Liver (tissue), 7 donors: ENCODE measurements at regions not wholly inside any gene's neighbourhood (a gene's known extent, or its start where the extent isn't known, plus 50 kb on each side); places are given as distances from the start of the nearest gene placed in this dataset.

Experiments used
- DNase-seq: peaks from one replicate; pipeline ENCODE4 v3.0.0-alpha.2; 2017; ENCODE audit warnings: low spot score
- H3K27ac ChIP-seq, 2 donors: one replicate each; pipeline ENCODE4 v1.7.0; 2013; ENCODE audit warnings: inconsistent platforms in 2 of 2, low read length in 2 of 2, control low read depth in 1 of 2, low read depth in 1 of 2, mild to moderate bottlenecking in 1 of 2
- H3K27me3 ChIP-seq, 4 donors: one replicate each; pipeline versions ENCODE4 v1.6.1 to v1.7.0; 2013; ENCODE audit warnings: low read length in 3 of 4, inconsistent platforms in 1 of 4, mild to moderate bottlenecking in 1 of 4, moderate library complexity in 1 of 4; ENCODE audit not compliant: control insufficient read depth in 4 of 4, insufficient read depth in 4 of 4
- H3K36me3 ChIP-seq, 4 donors: one replicate each; pipeline versions ENCODE4 v1.6.1 to v1.7.0; 2013; ENCODE audit warnings: low read length in 3 of 4, mild to moderate bottlenecking in 3 of 4, low read depth in 1 of 4, moderate library complexity in 1 of 4; ENCODE audit not compliant: control insufficient read depth in 4 of 4, insufficient read depth in 3 of 4
- H3K4me1 ChIP-seq, 4 donors: one replicate each; pipeline versions ENCODE4 v1.6.1 to v1.7.0; 2013; ENCODE audit warnings: low read length in 3 of 4, mild to moderate bottlenecking in 3 of 4, moderate library complexity in 1 of 4; ENCODE audit not compliant: control insufficient read depth in 4 of 4, insufficient read depth in 4 of 4
- H3K4me3 ChIP-seq, 3 donors: one replicate each; pipeline versions ENCODE4 v1.6.1 to v1.7.0; 2013; ENCODE audit warnings: low read length in 3 of 3, control low read depth in 1 of 3, low read depth in 1 of 3, mild to moderate bottlenecking in 1 of 3
- H3K9ac ChIP-seq, 2 donors: one replicate each; pipeline ENCODE4 v1.7.0; 2013; ENCODE audit warnings: low read length in 2 of 2, mild to moderate bottlenecking in 2 of 2, moderate library complexity in 2 of 2, control low read depth in 1 of 2, low read depth in 1 of 2
- H3K9me3 ChIP-seq, 4 donors: one replicate each; pipeline versions ENCODE4 v1.6.1 to v1.7.0; 2013; ENCODE audit warnings: low read length in 3 of 4; ENCODE audit not compliant: control insufficient read depth in 4 of 4
- ATF3 ChIP-seq: IDR thresholded peaks from 2 replicates; pipeline ENCODE4 v1.6.1; 2016; ENCODE audit warnings: antibody characterized with exemption
- EGR1 ChIP-seq, 2 donors: IDR thresholded peaks; 2 replicates each; pipeline ENCODE4 v1.6.1; 2016 to 2018; ENCODE audit warnings: antibody characterized with exemption in 2 of 2, low read depth in 2 of 2
- FOXA1 ChIP-seq: IDR thresholded peaks from 2 replicates; pipeline ENCODE4 v1.6.1; 2016; ENCODE audit warnings: antibody characterized with exemption
- FOXA2 ChIP-seq: IDR thresholded peaks from 2 replicates; pipeline ENCODE4 v1.6.1; 2016; ENCODE audit warnings: antibody characterized with exemption
- GABPA ChIP-seq, 2 donors: IDR thresholded peaks in 1 of 2; conservative IDR thresholded peaks in 1 of 2; 2 replicates each; pipeline ENCODE4 v1.6.1; 2016; ENCODE audit warnings: antibody characterized with exemption in 2 of 2, mild to moderate bottlenecking in 1 of 2, moderate library complexity in 1 of 2
- HNF4A ChIP-seq, 2 donors: conservative IDR thresholded peaks; 2 replicates each; pipeline ENCODE4 v1.6.1; 2016; ENCODE audit warnings: antibody characterized with exemption in 2 of 2, mild to moderate bottlenecking in 2 of 2
- HNF4G ChIP-seq: IDR thresholded peaks from 2 replicates; pipeline ENCODE4 v1.6.1; 2016; ENCODE audit warnings: antibody characterized with exemption
- JUND ChIP-seq, 2 donors: IDR thresholded peaks; 2 replicates each; pipeline ENCODE4 v1.6.1; 2016; ENCODE audit warnings: antibody characterized with exemption in 2 of 2
- MAX ChIP-seq: IDR thresholded peaks from 2 replicates; pipeline ENCODE4 v1.6.1; 2016; ENCODE audit warnings: antibody characterized with exemption
- NR2F2 ChIP-seq: IDR thresholded peaks from 2 replicates; pipeline ENCODE4 v1.6.1; 2016; ENCODE audit warnings: antibody characterized with exemption
- RAD21 ChIP-seq, 2 donors: IDR thresholded peaks; 2 replicates each; pipeline ENCODE4 v1.6.1; 2016; ENCODE audit warnings: antibody characterized with exemption in 2 of 2, mild to moderate bottlenecking in 2 of 2
- REST ChIP-seq: IDR thresholded peaks from 2 replicates; pipeline ENCODE4 v1.6.1; 2016; ENCODE audit warnings: antibody characterized with exemption, mild to moderate bottlenecking
- RXRA ChIP-seq, 2 donors: IDR thresholded peaks; 2 replicates each; pipeline ENCODE4 v1.6.1; 2017 to 2018; ENCODE audit warnings: antibody characterized with exemption in 2 of 2, mild to moderate bottlenecking in 1 of 2
- SP1 ChIP-seq: IDR thresholded peaks from 2 replicates; pipeline ENCODE4 v1.6.1; 2018; ENCODE audit warnings: antibody characterized with exemption, mild to moderate bottlenecking
- TAF1 ChIP-seq: conservative IDR thresholded peaks from 2 replicates; pipeline ENCODE4 v1.6.1; 2016; ENCODE audit warnings: antibody characterized with exemption, mild to moderate bottlenecking
- YY1 ChIP-seq: IDR thresholded peaks from 2 replicates; pipeline ENCODE4 v1.6.1; 2016; ENCODE audit warnings: antibody characterized with exemption, mild to moderate bottlenecking
- ZBTB33 ChIP-seq: IDR thresholded peaks from 2 replicates; pipeline ENCODE4 v1.6.1; 2016; ENCODE audit warnings: antibody characterized with exemption
- WGBS: extraction: QIAGEN DNeasy Blood & Tissue Kit; methylation state at CpG from one replicate; pipeline ENCODE4 v1.1.7; 2013; 5-methylcytosine and 5-hydroxymethylcytosine counted together
- donor health status: healthy.
- donor health status: healthy.
- donor health status: healthy.
- donor health status: healthy.

GRCh38 chr20:3334156-3334943 lies 73.1 kb downstream of the DNAAF9 start:
- H3K9me3 ChIP-seq, result no peaks in the 10 kb centered on the region
- no peak for DNase-seq
- no peaks in the 10 kb centered on the region for H3K4me1 ChIP-seq
- no peaks in the 10 kb centered on the region for H3K27me3 ChIP-seq
- no peak overlapping the region for H3K9ac ChIP-seq
- no peak for TF ChIP-seq ZBTB33
- no peak for TF ChIP-seq YY1
- no peak for TF ChIP-seq SP1
- H3K36me3 ChIP-seq, result peaks cover 0 to 5% (median 3%) of the 10 kb centered on the region in 4 donors
- WGBS, result 92% methylated on average over 8 of the region's 8 CpGs
- no peak overlapping the region for H3K27ac ChIP-seq
- no peak overlapping the region for H3K4me3 ChIP-seq

GRCh38 chr20:3330046-3330741 lies 77.3 kb downstream of the DNAAF9 start:
- TF ChIP-seq YY1 (no peak), TAF1 (no peak)
- Histone ChIP-seq H3K27ac (no peak overlapping the region), H3K9me3 (no peaks in the 10 kb centered on the region), H3K4me1 (no peaks in the 10 kb centered on the region), H3K4me3 (no peak overlapping the region), H3K27me3 (no peaks in the 10 kb centered on the region), H3K9ac (no peak overlapping the region), H3K36me3 (peaks cover 0 to 5% (median 3%) of the 10 kb centered on the region in 4 donors)
- whole genome bisulfite sequencing, result 88% methylated on average over 4 of the region's 4 CpGs
- no peak for DNase-seq

GRCh38 chr20:3328501-3328900 lies 79.0 kb downstream of the DNAAF9 start:
- DNase-seq, result no peak
- H3K9me3 ChIP-seq, result no peaks in the 10 kb centered on the region
- H3K27me3 ChIP-seq, result no peaks in the 10 kb centered on the region
- no peak overlapping the region for H3K4me3 ChIP-seq
- H3K36me3 ChIP-seq, result peaks cover 0 to 5% (median 2%) of the 10 kb centered on the region in 4 donors
- no peaks in the 10 kb centered on the region for H3K4me1 ChIP-seq
- no peak overlapping the region for H3K9ac ChIP-seq
- WGBS, result 81% methylated on average over 4 of the region's 4 CpGs
- no peak overlapping the region for H3K27ac ChIP-seq
- TF ChIP-seq REST (no peak), HNF4A (conservative IDR thresholded peaks at IDR 0.05) (no peak), YY1 (no peak), FOXA1 (no peak), GABPA (IDR thresholded peaks at IDR 0.05 in 1 of 2, conservative IDR thresholded peaks at IDR 0.05 in 1 of 2) (no peak), SP1 (no peak), JUND (IDR thresholded peaks at IDR 0.05) (no peak), ATF3 (no peak), MAX (no peak), ZBTB33 (no peak), FOXA2 (no peak), RAD21 (IDR thresholded peaks at IDR 0.05) (no peak), NR2F2 (no peak), EGR1 (IDR thresholded peaks at IDR 0.05; ENCODE audit: low read depth in 2 of 2) (no peak), HNF4G (no peak), RXRA (IDR thresholded peaks at IDR 0.05) (no peak)
